A549 (cell line): ENCODE measurements at regions not wholly inside any gene's neighbourhood (a gene's known extent, or its start where the extent isn't known, plus 50 kb on each side); places are given as distances from the start of the nearest gene placed in this dataset.

ENCODE experiments used
- ATAC-seq, 2 experiments: fragments of 200-7000 bp in 1 of 2; fragments of >200 bp in 1 of 2; cut with Nextera tagmentation in 1 of 2; cut with Tn5 transposase in 1 of 2; 3 replicates each; pipeline versions ENCODE4 v1.8.0 to v1.9.1; 2018 to 2020; ENCODE audit warnings: mild to moderate bottlenecking in 1 of 2, moderate library complexity in 1 of 2
- CTCF ChIA-PET: fragments of 300-600 bp; sonication (Branson Sonifier 250); formaldehyde crosslinking; extraction: SDS; loops from one replicate; lab custom pipeline; 2021; ENCODE audit warnings: antibody characterized with exemption, inconsistent platforms; lab: Yijun Ruan, JAX
- POLR2A ChIA-PET: fragments of 350-600 bp; formaldehyde crosslinking; extraction: SDS; loops from one replicate; lab custom pipeline; 2021; ENCODE audit warnings: antibody characterized with exemption, inconsistent platforms; lab: Yijun Ruan, JAX
- DNase-seq, 2 experiments: peaks; one replicate each; pipeline versions ENCODE4 v3.0.0 to v3.0.0-alpha.2; 2011 to 2016; ENCODE audit warnings: low read depth in 1 of 2, low spot score in 1 of 2
- FAIRE-seq: peaks from 2 replicates; lab custom pipeline; 2011; peaks lifted over from hg19 to GRCh38; lab: Jason Lieb, UNC
- H3K27ac ChIP-seq, 2 experiments: fragments of >200 bp; sonication (Bioruptor Twin); formaldehyde crosslinking; 3 replicates each; pipeline ENCODE4 v1.5.1; 2016 to 2017
- H3K4me1 ChIP-seq: fragments of >200 bp; sonication (Bioruptor Twin); formaldehyde crosslinking; 3 replicates; pipeline ENCODE4 v1.6.1; 2016
- H3K4me2 ChIP-seq: fragments of >200 bp; sonication (Bioruptor Twin); formaldehyde crosslinking; 3 replicates; pipeline ENCODE4 v1.6.1; 2016
- H3K4me3 ChIP-seq: fragments of >200 bp; sonication (Bioruptor Twin); formaldehyde crosslinking; 3 replicates; pipeline ENCODE4 v1.5.1; 2016
- H3K9me3 ChIP-seq: fragments of >200 bp; sonication (Bioruptor Twin); formaldehyde crosslinking; 3 replicates; pipeline ENCODE4 v1.6.1; 2016
- CHD2 ChIP-seq: fragments of 150-350 bp; IDR thresholded peaks from 2 replicates; pipeline ENCODE4 v1.6.1; 2014; ENCODE audit warnings: low read length; ENCODE audit not compliant: partially characterized antibody
- CHD4 ChIP-seq: fragments of 200-600 bp; sonication (generic); IDR thresholded peaks from 2 replicates; pipeline ENCODE4 v1.6.1; 2016; ENCODE audit warnings: antibody characterized with exemption, mild to moderate bottlenecking, borderline replicate concordance
- EHF ChIP-seq: fragments of 250-450 bp; sonication (Bioruptor Pico); IDR thresholded peaks from 2 replicates; pipeline ENCODE4 v1.5.0; 2020; ENCODE audit warnings: mild to moderate bottlenecking
- EP300 ChIP-seq, 2 experiments: fragments of >200 bp; sonication (Bioruptor Twin); formaldehyde crosslinking; IDR thresholded peaks; 2 replicates in 1 of 2; 3 replicates in 1 of 2; pipeline ENCODE4 v1.6.1; 2016 to 2017
- ESRRA ChIP-seq: fragments of 150-350 bp; IDR thresholded peaks from 2 replicates; pipeline ENCODE4 v1.6.1; 2014; ENCODE audit warnings: mild to moderate bottlenecking, low read length, borderline replicate concordance
- FOSB ChIP-seq: fragments of 250-450 bp; sonication (Bioruptor Pico); IDR thresholded peaks from 2 replicates; pipeline ENCODE4 v1.5.0; 2020; ENCODE audit warnings: mild to moderate bottlenecking, moderate library complexity
- FOXS1 ChIP-seq: fragments of 250-450 bp; sonication (Bioruptor Pico); IDR thresholded peaks from 2 replicates; pipeline ENCODE4 v1.5.0; 2020; ENCODE audit warnings: mild to moderate bottlenecking, moderate library complexity
- HDAC2 ChIP-seq: fragments of 200-600 bp; sonication (generic); IDR thresholded peaks from 2 replicates; pipeline ENCODE4 v1.6.1; 2016
- HEYL ChIP-seq: fragments of 250-450 bp; sonication (Bioruptor Pico); IDR thresholded peaks from 2 replicates; pipeline ENCODE4 v1.8.0; 2021; ENCODE audit warnings: mild to moderate bottlenecking, moderate library complexity
- HOXA7 ChIP-seq: fragments of 250-450 bp; sonication (Bioruptor Pico); IDR thresholded peaks from 2 replicates; pipeline ENCODE4 v1.5.0; 2020; ENCODE audit warnings: mild to moderate bottlenecking, moderate library complexity
- HOXB13 ChIP-seq: fragments of 250-450 bp; sonication (Bioruptor Pico); IDR thresholded peaks from 2 replicates; pipeline ENCODE4 v1.5.0; 2020; ENCODE audit warnings: low read depth, mild to moderate bottlenecking, moderate library complexity
- HOXB5 ChIP-seq: fragments of 250-450 bp; sonication (Bioruptor Pico); IDR thresholded peaks from 2 replicates; pipeline ENCODE4 v1.5.0; 2020; ENCODE audit warnings: mild to moderate bottlenecking, moderate library complexity
- MAFK ChIP-seq: fragments of 450-650 bp; IDR thresholded peaks from 2 replicates; pipeline ENCODE4 v1.6.1; 2014; ENCODE audit not compliant: partially characterized antibody
- NPAS2 ChIP-seq: fragments of 250-450 bp; sonication (Bioruptor Pico); IDR thresholded peaks from 2 replicates; pipeline ENCODE4 v1.8.0; 2022; ENCODE audit warnings: mild to moderate bottlenecking, moderate library complexity, borderline replicate concordance
- NR3C1 ChIP-seq: fragments of >200 bp; sonication (Bioruptor Twin); formaldehyde crosslinking; IDR thresholded peaks from 3 replicates; pipeline ENCODE4 v1.6.1; 2017
- PHF8 ChIP-seq: fragments of 200-600 bp; sonication (generic); IDR thresholded peaks from 2 replicates; pipeline ENCODE4 v1.6.1; 2016; ENCODE audit warnings: low read depth, mild to moderate bottlenecking, antibody characterized with exemption, moderate library complexity, borderline replicate concordance
- POLR2A ChIP-seq: IDR thresholded peaks from 2 replicates; pipeline ENCODE4 v1.6.1; 2012; ENCODE audit warnings: mild to moderate bottlenecking, low read length
- RAD21 ChIP-seq, 2 experiments: fragments of >200 bp in 1 of 2; sonication (Bioruptor Twin) in 1 of 2; formaldehyde crosslinking in 1 of 2; IDR thresholded peaks in 1 of 2; conservative IDR thresholded peaks in 1 of 2; 2 replicates in 1 of 2; 3 replicates in 1 of 2; pipeline ENCODE4 v1.6.1; 2012 to 2018; ENCODE audit warnings: inconsistent platforms in 1 of 2
- RARB ChIP-seq: fragments of 250-450 bp; sonication (Bioruptor Pico); IDR thresholded peaks from 2 replicates; pipeline ENCODE4 v1.8.0; 2021; ENCODE audit warnings: mild to moderate bottlenecking, moderate library complexity
- TFCP2L1 ChIP-seq: fragments of 250-450 bp; sonication (Bioruptor Pico); IDR thresholded peaks from 2 replicates; pipeline ENCODE4 v1.5.0; 2021; ENCODE audit warnings: mild to moderate bottlenecking
- TP53 ChIP-seq: fragments of 250-450 bp; sonication (Bioruptor Pico); IDR thresholded peaks from 2 replicates; pipeline ENCODE4 v1.5.0; 2021; ENCODE audit warnings: mild to moderate bottlenecking, moderate library complexity
- ZSCAN20 ChIP-seq: fragments of 250-450 bp; sonication (Bioruptor Pico); IDR thresholded peaks from 2 replicates; pipeline ENCODE4 v1.8.0; 2022; ENCODE audit warnings: mild to moderate bottlenecking, moderate library complexity
- WGBS: methylation state at CpG from one replicate; pipeline ENCODE4 v1.1.6; 2017; ENCODE audit errors: missing lambda C conversion rate; 5-methylcytosine and 5-hydroxymethylcytosine counted together
- TF ChIP-seq, protein P1 (sequence below): fragments of 150-350 bp; IDR thresholded peaks from 2 replicates; pipeline ENCODE4 v1.6.1; 2014; ENCODE audit warnings: low read depth, mild to moderate bottlenecking, low read length
- TF ChIP-seq, protein P2 (sequence below): fragments of 250-450 bp; sonication (Bioruptor Pico); IDR thresholded peaks from 2 replicates; pipeline ENCODE4 v1.5.0; 2021; ENCODE audit warnings: mild to moderate bottlenecking, moderate library complexity, borderline replicate concordance
- TF ChIP-seq, protein P3 (sequence below): IDR thresholded peaks from 2 replicates; pipeline ENCODE4 v1.6.1; 2012
- TF ChIP-seq, protein P4 (sequence below): fragments of 450-650 bp; IDR thresholded peaks from 2 replicates; pipeline ENCODE4 v1.6.1; 2014; ENCODE audit warnings: antibody characterized with exemption
- TF ChIP-seq, protein P5 (sequence below): IDR thresholded peaks from 2 replicates; pipeline ENCODE4 v1.6.1; 2012
- TF ChIP-seq, protein P6 (sequence below): fragments of 250-450 bp; sonication (Bioruptor Pico); IDR thresholded peaks from 2 replicates; pipeline ENCODE4 v1.5.0; 2020; ENCODE audit warnings: low read depth, mild to moderate bottlenecking, moderate library complexity
- TF ChIP-seq, protein P7 (sequence below): IDR thresholded peaks from 2 replicates; pipeline ENCODE4 v1.6.1; 2012; ENCODE audit warnings: low read depth, borderline replicate concordance

DNA sequence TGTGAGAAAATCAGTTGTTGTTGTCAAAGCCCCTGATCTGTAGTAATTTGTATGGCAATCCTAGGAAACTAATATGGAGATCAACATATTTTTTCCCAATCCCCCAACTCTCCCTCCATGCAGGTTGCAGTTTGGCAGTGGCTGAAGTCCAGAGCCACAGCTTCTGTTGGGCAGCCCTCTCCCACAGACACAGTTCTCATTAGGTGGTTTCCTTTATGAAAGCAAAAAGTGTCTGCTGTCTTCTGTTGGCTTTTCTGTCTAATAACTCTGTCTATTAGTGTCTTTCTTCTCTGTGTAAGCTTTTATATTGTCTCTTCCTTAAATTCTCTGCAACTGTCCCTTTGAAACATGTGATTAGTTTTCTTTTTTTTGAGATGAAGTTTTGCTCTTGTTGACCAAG lies 914.3 kb upstream of the NCAM2 start:
- ChIA-PET POLR2A (no interaction called here), CTCF (no interaction called here)
- FAIRE-seq (no peak), ATAC-seq (no peak), DNase-seq (no peak)
- Histone ChIP-seq H3K27ac (no peak overlapping the region), H3K4me2 (no peak overlapping the region), H3K4me1 (no peaks in the 10 kb centered on the region), H3K9me3 (no peaks in the 10 kb centered on the region), H3K4me3 (no peak overlapping the region)
- TF ChIP-seq, protein P1, sequence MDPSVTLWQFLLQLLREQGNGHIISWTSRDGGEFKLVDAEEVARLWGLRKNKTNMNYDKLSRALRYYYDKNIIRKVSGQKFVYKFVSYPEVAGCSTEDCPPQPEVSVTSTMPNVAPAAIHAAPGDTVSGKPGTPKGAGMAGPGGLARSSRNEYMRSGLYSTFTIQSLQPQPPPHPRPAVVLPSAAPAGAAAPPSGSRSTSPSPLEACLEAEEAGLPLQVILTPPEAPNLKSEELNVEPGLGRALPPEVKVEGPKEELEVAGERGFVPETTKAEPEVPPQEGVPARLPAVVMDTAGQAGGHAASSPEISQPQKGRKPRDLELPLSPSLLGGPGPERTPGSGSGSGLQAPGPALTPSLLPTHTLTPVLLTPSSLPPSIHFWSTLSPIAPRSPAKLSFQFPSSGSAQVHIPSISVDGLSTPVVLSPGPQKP, result no peak
- TF ChIP-seq HOXB5, result no peak
- TF ChIP-seq RARB (CRISPR knock-in tag), result no peak
- TF ChIP-seq, protein P2, sequence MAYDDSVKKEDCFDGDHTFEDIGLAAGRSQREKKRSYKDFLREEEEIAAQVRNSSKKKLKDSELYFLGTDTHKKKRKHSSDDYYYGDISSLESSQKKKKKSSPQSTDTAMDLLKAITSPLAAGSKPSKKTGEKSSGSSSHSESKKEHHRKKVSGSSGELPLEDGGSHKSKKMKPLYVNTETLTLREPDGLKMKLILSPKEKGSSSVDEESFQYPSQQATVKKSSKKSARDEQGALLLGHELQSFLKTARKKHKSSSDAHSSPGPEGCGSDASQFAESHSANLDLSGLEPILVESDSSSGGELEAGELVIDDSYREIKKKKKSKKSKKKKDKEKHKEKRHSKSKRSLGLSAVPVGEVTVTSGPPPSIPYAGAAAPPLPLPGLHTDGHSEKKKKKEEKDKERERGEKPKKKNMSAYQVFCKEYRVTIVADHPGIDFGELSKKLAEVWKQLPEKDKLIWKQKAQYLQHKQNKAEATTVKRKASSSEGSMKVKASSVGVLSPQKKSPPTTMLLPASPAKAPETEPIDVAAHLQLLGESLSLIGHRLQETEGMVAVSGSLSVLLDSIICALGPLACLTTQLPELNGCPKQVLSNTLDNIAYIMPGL, result no peak
- TF ChIP-seq EP300 (IDR thresholded peaks at IDR 0.05), result no peak
- no peak for TF ChIP-seq TP53 (CRISPR knock-in tag)
- no peak for TF ChIP-seq EHF
- TF ChIP-seq, protein P3, sequence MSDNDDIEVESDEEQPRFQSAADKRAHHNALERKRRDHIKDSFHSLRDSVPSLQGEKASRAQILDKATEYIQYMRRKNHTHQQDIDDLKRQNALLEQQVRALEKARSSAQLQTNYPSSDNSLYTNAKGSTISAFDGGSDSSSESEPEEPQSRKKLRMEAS, result no peak
- no peak for TF ChIP-seq CHD2
- TF ChIP-seq TFCP2L1 (CRISPR knock-in tag), result no peak
- no peak for TF ChIP-seq NPAS2 (CRISPR knock-in tag)
- TF ChIP-seq POLR2A, result no peak
- no peak for TF ChIP-seq FOXS1 (CRISPR knock-in tag)
- TF ChIP-seq HEYL (CRISPR knock-in tag), result no peak
- no peak for TF ChIP-seq FOSB (CRISPR knock-in tag)
- TF ChIP-seq ZSCAN20 (CRISPR knock-in tag), result no peak
- no peak for TF ChIP-seq NR3C1
- TF ChIP-seq RAD21 (conservative IDR thresholded peaks at IDR 0.05 in 1 of 2, IDR thresholded peaks at IDR 0.05 in 1 of 2), result no peak
- TF ChIP-seq, protein P4, sequence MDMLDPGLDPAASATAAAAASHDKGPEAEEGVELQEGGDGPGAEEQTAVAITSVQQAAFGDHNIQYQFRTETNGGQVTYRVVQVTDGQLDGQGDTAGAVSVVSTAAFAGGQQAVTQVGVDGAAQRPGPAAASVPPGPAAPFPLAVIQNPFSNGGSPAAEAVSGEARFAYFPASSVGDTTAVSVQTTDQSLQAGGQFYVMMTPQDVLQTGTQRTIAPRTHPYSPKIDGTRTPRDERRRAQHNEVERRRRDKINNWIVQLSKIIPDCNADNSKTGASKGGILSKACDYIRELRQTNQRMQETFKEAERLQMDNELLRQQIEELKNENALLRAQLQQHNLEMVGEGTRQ, result no peak
- TF ChIP-seq, protein P5, sequence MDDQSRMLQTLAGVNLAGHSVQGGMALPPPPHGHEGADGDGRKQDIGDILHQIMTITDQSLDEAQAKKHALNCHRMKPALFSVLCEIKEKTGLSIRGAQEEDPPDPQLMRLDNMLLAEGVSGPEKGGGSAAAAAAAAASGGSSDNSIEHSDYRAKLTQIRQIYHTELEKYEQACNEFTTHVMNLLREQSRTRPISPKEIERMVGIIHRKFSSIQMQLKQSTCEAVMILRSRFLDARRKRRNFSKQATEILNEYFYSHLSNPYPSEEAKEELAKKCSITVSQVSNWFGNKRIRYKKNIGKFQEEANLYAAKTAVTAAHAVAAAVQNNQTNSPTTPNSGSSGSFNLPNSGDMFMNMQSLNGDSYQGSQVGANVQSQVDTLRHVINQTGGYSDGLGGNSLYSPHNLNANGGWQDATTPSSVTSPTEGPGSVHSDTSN, result no peak

DNA sequence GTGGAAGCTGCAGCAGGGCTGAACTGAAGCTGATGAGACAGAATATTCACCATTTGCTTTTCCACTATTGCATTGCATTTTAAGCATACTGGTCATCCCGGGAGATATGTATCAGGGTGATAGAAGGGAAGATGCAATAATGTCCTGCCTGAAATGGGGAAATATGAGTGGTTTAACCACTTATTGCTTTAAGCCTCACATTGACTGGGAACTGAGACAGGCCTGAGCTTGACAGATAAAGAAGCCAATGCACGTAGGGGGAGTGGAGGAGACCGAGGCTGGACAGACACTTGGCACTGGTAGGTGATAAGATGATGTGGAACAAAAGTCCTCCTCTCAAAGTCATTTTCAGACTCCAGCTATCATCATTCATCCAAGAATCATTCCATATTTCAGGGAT lies 911.7 kb upstream of the NCAM2 start:
- Histone ChIP-seq H3K4me2 (no peak overlapping the region), H3K9me3 (no peaks in the 10 kb centered on the region), H3K4me3 (no peak overlapping the region), H3K4me1 (no peaks in the 10 kb centered on the region), H3K27ac (no peak overlapping the region)
- CTCF ChIA-PET, result no interaction called here
- 0% methylated on average over 3 of the region's 3 CpGs for WGBS
- POLR2A ChIA-PET, result no interaction called here
- no peak for FAIRE-seq
- no peak for DNase-seq
- ATAC-seq, result no peak
- no peak for TF ChIP-seq ESRRA
- TF ChIP-seq HOXA7 (CRISPR knock-in tag), result no peak
- no peak for TF ChIP-seq CHD2
- TF ChIP-seq CHD4, result no peak
- TF ChIP-seq, protein P3, result no peak
- no peak for TF ChIP-seq MAFK
- TF ChIP-seq, protein P6, sequence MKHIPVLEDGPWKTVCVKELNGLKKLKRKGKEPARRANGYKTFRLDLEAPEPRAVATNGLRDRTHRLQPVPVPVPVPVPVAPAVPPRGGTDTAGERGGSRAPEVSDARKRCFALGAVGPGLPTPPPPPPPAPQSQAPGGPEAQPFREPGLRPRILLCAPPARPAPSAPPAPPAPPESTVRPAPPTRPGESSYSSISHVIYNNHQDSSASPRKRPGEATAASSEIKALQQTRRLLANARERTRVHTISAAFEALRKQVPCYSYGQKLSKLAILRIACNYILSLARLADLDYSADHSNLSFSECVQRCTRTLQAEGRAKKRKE (CRISPR knock-in tag), result no peak
- TF ChIP-seq, protein P7, sequence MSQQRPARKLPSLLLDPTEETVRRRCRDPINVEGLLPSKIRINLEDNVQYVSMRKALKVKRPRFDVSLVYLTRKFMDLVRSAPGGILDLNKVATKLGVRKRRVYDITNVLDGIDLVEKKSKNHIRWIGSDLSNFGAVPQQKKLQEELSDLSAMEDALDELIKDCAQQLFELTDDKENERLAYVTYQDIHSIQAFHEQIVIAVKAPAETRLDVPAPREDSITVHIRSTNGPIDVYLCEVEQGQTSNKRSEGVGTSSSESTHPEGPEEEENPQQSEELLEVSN, result no peak
- TF ChIP-seq, protein P1, result no peak
- TF ChIP-seq HOXB13, result no peak
- TF ChIP-seq HDAC2, result no peak
- no peak for TF ChIP-seq PHF8
